Trophoblast cell (in vitro differentiated cells and primary cell): ENCODE measurements at regions not wholly inside any gene's neighbourhood (a gene's known extent, or its start where the extent isn't known, plus 50 kb on each side); places are given as distances from the start of the nearest gene placed in this dataset.

Experiments used
- DNase-seq, 2 donors: peaks; one replicate each; pipeline ENCODE4 v3.0.0-alpha.2; 2016
- H2AFZ ChIP-seq: 2 replicates; pipeline ENCODE4 v1.6.1; 2013; ENCODE audit warnings: low read length, moderate library complexity, mild to moderate bottlenecking; ENCODE audit not compliant: insufficient read depth, poor library complexity
- H2AK5ac ChIP-seq: 2 replicates; pipeline ENCODE4 v1.6.1; 2013; ENCODE audit warnings: mild to moderate bottlenecking, low read length
- H2BK120ac ChIP-seq: 2 replicates; pipeline ENCODE4 v1.6.1; 2013; ENCODE audit warnings: low read length, mild to moderate bottlenecking, moderate library complexity; ENCODE audit not compliant: insufficient read depth, poor library complexity
- H2BK12ac ChIP-seq: 2 replicates; pipeline ENCODE4 v1.6.1; 2013; ENCODE audit warnings: mild to moderate bottlenecking, low read length, moderate library complexity
- H2BK5ac ChIP-seq: 2 replicates; pipeline ENCODE4 v1.6.1; 2013; ENCODE audit warnings: low read length, low read depth, moderate library complexity, mild to moderate bottlenecking; ENCODE audit not compliant: poor library complexity
- H3K14ac ChIP-seq: 2 replicates; pipeline ENCODE4 v1.6.1; 2013; ENCODE audit warnings: mild to moderate bottlenecking, low read length
- H3K18ac ChIP-seq: 2 replicates; pipeline ENCODE4 v1.6.1; 2013; ENCODE audit warnings: mild to moderate bottlenecking, low read length
- H3K23ac ChIP-seq: 2 replicates; pipeline ENCODE4 v1.6.1; 2013; ENCODE audit warnings: low read length
- H3K27ac ChIP-seq: 2 replicates; pipeline ENCODE4 v1.5.1; 2013; ENCODE audit warnings: low read depth, mild to moderate bottlenecking, inconsistent platforms, low read length, moderate library complexity
- H3K27me3 ChIP-seq: 2 replicates; pipeline ENCODE4 v1.6.1; 2013; ENCODE audit warnings: inconsistent platforms, mild to moderate bottlenecking, low read length, moderate library complexity; ENCODE audit not compliant: insufficient read depth
- H3K36me3 ChIP-seq, 2 experiments: 1 replicate in 1 of 2; 2 replicates in 1 of 2; pipeline ENCODE4 v1.6.1; 2013; ENCODE audit warnings: low read length in 2 of 2, mild to moderate bottlenecking in 2 of 2, moderate library complexity in 1 of 2; ENCODE audit not compliant: insufficient read depth in 2 of 2, control insufficient read depth in 1 of 2
- H3K4ac ChIP-seq: 2 replicates; pipeline ENCODE4 v1.6.1; 2013; ENCODE audit warnings: low read depth, mild to moderate bottlenecking, low read length, moderate library complexity
- H3K4me1 ChIP-seq, 2 experiments: 1 replicate in 1 of 2; 2 replicates in 1 of 2; pipeline ENCODE4 v1.6.1; 2013; ENCODE audit warnings: low read length in 2 of 2, mild to moderate bottlenecking in 2 of 2, moderate library complexity in 1 of 2; ENCODE audit not compliant: insufficient read depth in 2 of 2, control insufficient read depth in 1 of 2
- H3K4me2 ChIP-seq: 2 replicates; pipeline ENCODE4 v1.6.1; 2013; ENCODE audit warnings: inconsistent platforms, mild to moderate bottlenecking, low read length, moderate library complexity
- H3K4me3 ChIP-seq: 2 replicates; pipeline ENCODE4 v1.5.1; 2013; ENCODE audit warnings: mild to moderate bottlenecking, low read depth, low read length, inconsistent platforms
- H3K79me1 ChIP-seq: one replicate; pipeline ENCODE4 v1.6.1; 2013; ENCODE audit warnings: low read length
- H3K79me2 ChIP-seq: 2 replicates; pipeline ENCODE4 v1.6.1; 2013; ENCODE audit warnings: low read length, mild to moderate bottlenecking; ENCODE audit not compliant: control insufficient read depth, insufficient read depth, poor library complexity
- H3K9ac ChIP-seq: 2 replicates; pipeline ENCODE4 v1.6.1; 2013; ENCODE audit warnings: mild to moderate bottlenecking, low read length
- H3K9me3 ChIP-seq: 2 replicates; pipeline ENCODE4 v1.6.1; 2013; ENCODE audit warnings: low read depth, mild to moderate bottlenecking, control low read depth, inconsistent platforms, low read length; ENCODE audit not compliant: insufficient read depth
- H4K12ac ChIP-seq: 2 replicates; pipeline ENCODE4 v1.6.1; 2013; ENCODE audit warnings: low read depth, mild to moderate bottlenecking, low read length, moderate library complexity
- H4K8ac ChIP-seq: 2 replicates; pipeline ENCODE4 v1.6.1; 2013; ENCODE audit warnings: low read depth, mild to moderate bottlenecking, low read length, moderate library complexity
- H4K91ac ChIP-seq: one replicate; pipeline ENCODE4 v1.6.1; 2013; ENCODE audit warnings: low read depth, mild to moderate bottlenecking, low read length, moderate library complexity
- WGBS: extraction: QIAGEN DNeasy Blood & Tissue Kit; methylation state at CpG from one replicate; pipeline ENCODE4 v1.1.7; 2013; ENCODE audit warnings: missing lambda C conversion rate; ENCODE audit not compliant: insufficient read length, insufficient coverage; ENCODE audit errors: extremely low coverage; 5-methylcytosine and 5-hydroxymethylcytosine counted together

- Histone ChIP-seq H2BK12ac (no peak overlapping the region), H2BK120ac (no peak overlapping the region), H4K12ac (no peak overlapping the region), H3K14ac (no peak overlapping the region), H3K36me3 (no peaks in the 10 kb centered on the region), H3K23ac (no peak overlapping the region), H4K91ac (no peak overlapping the region), H3K4me1 (peaks cover 3 to 7% of the 10 kb centered on the region in 2 experiments), H3K27ac (no peak overlapping the region), H3K4me2 (no peak overlapping the region), H3K27me3 (no peaks in the 10 kb centered on the region), H2BK5ac (no peak overlapping the region), H3K9ac (no peak overlapping the region), H3K9me3 (peaks cover 4% of the 10 kb centered on the region), H3K4me3 (no peak overlapping the region), H3K4ac (no peak overlapping the region), H4K8ac (no peak overlapping the region), H3K79me2 (no peaks in the 10 kb centered on the region), H3K18ac (no peak overlapping the region), H2AK5ac (no peak overlapping the region), H3K79me1 (peaks cover 2% of the 10 kb centered on the region), H2AFZ (no peak overlapping the region)
- DNase-seq: peak in 1 of 2 donors; percentile 14
- no CpG with 5 or more reads among the region's 5 CpGs for WGBS
Measured at GRCh38 chr3:14295801-14296200, 106.6 kb upstream of the SLC6A6 start.

- Histone ChIP-seq H3K79me1 (no peaks in the 10 kb centered on the region), H3K27me3 (no peaks in the 10 kb centered on the region), H4K91ac (no peak overlapping the region), H2BK12ac (no peak overlapping the region), H3K27ac (no peak overlapping the region), H3K14ac (no peak overlapping the region), H3K23ac (no peak overlapping the region), H3K18ac (no peak overlapping the region), H2BK5ac (no peak overlapping the region), H3K79me2 (no peaks in the 10 kb centered on the region), H3K9me3 (peaks cover 4% of the 10 kb centered on the region), H3K4me1 (peaks cover 6 to 10% of the 10 kb centered on the region in 2 experiments), H2AK5ac (no peak overlapping the region), H3K4me2 (no peak overlapping the region), H3K9ac (no peak overlapping the region), H2AFZ (no peak overlapping the region), H2BK120ac (no peak overlapping the region), H4K8ac (no peak overlapping the region), H3K4ac (no peak overlapping the region), H4K12ac (no peak overlapping the region), H3K36me3 (no peaks in the 10 kb centered on the region), H3K4me3 (no peak overlapping the region)
- DNase-seq: no peak
- WGBS: no CpG with 5 or more reads among the region's 8 CpGs
Measured at GRCh38 chr3:14297305-14297704, 105.1 kb upstream of the SLC6A6 start.

GRCh38 chr3:14297784-14298236 is 104.6 kb upstream of the SLC6A6 start:
- no peak overlapping the region for H2BK12ac ChIP-seq
- H3K27ac ChIP-seq: no peak overlapping the region
- no peaks in the 10 kb centered on the region for H3K79me1 ChIP-seq
- no peak overlapping the region for H3K4me2 ChIP-seq
- no peak overlapping the region for H3K23ac ChIP-seq
- no peak overlapping the region for H3K18ac ChIP-seq
- H2AFZ ChIP-seq: no peak overlapping the region
- H4K12ac ChIP-seq: no peak overlapping the region
- no peaks in the 10 kb centered on the region for H3K27me3 ChIP-seq
- no peaks in the 10 kb centered on the region for H3K79me2 ChIP-seq
- no peak overlapping the region for H2BK5ac ChIP-seq
- DNase-seq: no peak
- no peak overlapping the region for H4K91ac ChIP-seq
- no peak overlapping the region for H3K9ac ChIP-seq
- peaks cover 6 to 10% of the 10 kb centered on the region in 2 experiments for H3K4me1 ChIP-seq
- WGBS: no CpG with 5 or more reads among the region's 37 CpGs
- no peak overlapping the region for H3K4me3 ChIP-seq
- no peak overlapping the region for H3K14ac ChIP-seq
- no peaks in the 10 kb centered on the region for H3K36me3 ChIP-seq
- H2BK120ac ChIP-seq: no peak overlapping the region
- H4K8ac ChIP-seq: no peak overlapping the region
- no peak overlapping the region for H3K4ac ChIP-seq
- peaks cover 4% of the 10 kb centered on the region for H3K9me3 ChIP-seq
- H2AK5ac ChIP-seq: no peak overlapping the region

- Histone ChIP-seq H4K12ac (no peak overlapping the region), H3K4me3 (no peak overlapping the region), H3K27me3 (no peaks in the 10 kb centered on the region), H3K9me3 (peaks cover 4% of the 10 kb centered on the region), H4K8ac (no peak overlapping the region), H3K4ac (no peak overlapping the region), H3K27ac (no peak overlapping the region), H3K9ac (no peak overlapping the region), H4K91ac (no peak overlapping the region), H3K14ac (no peak overlapping the region), H3K23ac (no peak overlapping the region), H2AFZ (no peak overlapping the region), H2AK5ac (no peak overlapping the region), H3K36me3 (no peaks in the 10 kb centered on the region), H3K79me1 (no peaks in the 10 kb centered on the region), H3K4me2 (no peak overlapping the region), H2BK5ac (no peak overlapping the region), H2BK120ac (no peak overlapping the region), H2BK12ac (no peak overlapping the region), H3K4me1 (peaks cover 6 to 10% of the 10 kb centered on the region in 2 experiments), H3K79me2 (no peaks in the 10 kb centered on the region), H3K18ac (no peak overlapping the region)
- peak in 1 of 2 donors; percentile 37 for DNase-seq
- no CpG with 5 or more reads among the region's 5 CpGs for WGBS
Measured at GRCh38 chr3:14298442-14298841, 104.0 kb upstream of the SLC6A6 start.
